ENCODE measurements at regions not wholly inside any gene's neighbourhood (a gene's known extent, or its start where the extent isn't known, plus 50 kb on each side); places are given as distances from the start of the nearest gene placed in this dataset.

- no peak for DNase-seq
- TF ChIP-seq, protein P1, sequence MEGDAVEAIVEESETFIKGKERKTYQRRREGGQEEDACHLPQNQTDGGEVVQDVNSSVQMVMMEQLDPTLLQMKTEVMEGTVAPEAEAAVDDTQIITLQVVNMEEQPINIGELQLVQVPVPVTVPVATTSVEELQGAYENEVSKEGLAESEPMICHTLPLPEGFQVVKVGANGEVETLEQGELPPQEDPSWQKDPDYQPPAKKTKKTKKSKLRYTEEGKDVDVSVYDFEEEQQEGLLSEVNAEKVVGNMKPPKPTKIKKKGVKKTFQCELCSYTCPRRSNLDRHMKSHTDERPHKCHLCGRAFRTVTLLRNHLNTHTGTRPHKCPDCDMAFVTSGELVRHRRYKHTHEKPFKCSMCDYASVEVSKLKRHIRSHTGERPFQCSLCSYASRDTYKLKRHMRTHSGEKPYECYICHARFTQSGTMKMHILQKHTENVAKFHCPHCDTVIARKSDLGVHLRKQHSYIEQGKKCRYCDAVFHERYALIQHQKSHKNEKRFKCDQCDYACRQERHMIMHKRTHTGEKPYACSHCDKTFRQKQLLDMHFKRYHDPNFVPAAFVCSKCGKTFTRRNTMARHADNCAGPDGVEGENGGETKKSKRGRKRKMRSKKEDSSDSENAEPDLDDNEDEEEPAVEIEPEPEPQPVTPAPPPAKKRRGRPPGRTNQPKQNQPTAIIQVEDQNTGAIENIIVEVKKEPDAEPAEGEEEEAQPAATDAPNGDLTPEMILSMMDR (IDR thresholded peaks at IDR 0.05) = no peak
- Histone ChIP-seq H3K36me3 (no peaks in the 10 kb centered on the region), H3K9me3 (peaks cover 0 to 4% (median 0%) of the 10 kb centered on the region in 11 donors), H3K4me1 (no peaks in the 10 kb centered on the region), H3K4me3 (no peak overlapping the region), H3K27ac (no peak overlapping the region), H3K27me3 (no peaks in the 10 kb centered on the region)
- intact Hi-C loops (cut with DNase I) = no loop called here
- no peak for ATAC-seq
- WGBS, 2 donors = 88% methylated on average over 3 of the region's 3 CpGs
These were observed 167.8 kb downstream of the AASDH start for GRCh38 chr4:56219447-56219846.

GRCh38 chr4:56218230-56218895 lies 168.9 kb downstream of the AASDH start:
- H3K9me3 ChIP-seq = peaks cover 0 to 4% (median 0%) of the 10 kb centered on the region in 11 donors
- ATAC-seq (no peak), DNase-seq (no peak)
- no peaks in the 10 kb centered on the region for H3K27me3 ChIP-seq
- 78 to 82% methylated on average over 2 of the region's 2 CpGs for WGBS, 2 donors
- TF ChIP-seq, protein P1 (IDR thresholded peaks at IDR 0.05) = no peak
- H3K4me1 ChIP-seq = no peaks in the 10 kb centered on the region
- H3K36me3 ChIP-seq = no peaks in the 10 kb centered on the region
- no peak overlapping the region for H3K27ac ChIP-seq
- H3K4me3 ChIP-seq = no peak overlapping the region
- intact Hi-C loops (cut with DNase I) = no loop called here

DNA sequence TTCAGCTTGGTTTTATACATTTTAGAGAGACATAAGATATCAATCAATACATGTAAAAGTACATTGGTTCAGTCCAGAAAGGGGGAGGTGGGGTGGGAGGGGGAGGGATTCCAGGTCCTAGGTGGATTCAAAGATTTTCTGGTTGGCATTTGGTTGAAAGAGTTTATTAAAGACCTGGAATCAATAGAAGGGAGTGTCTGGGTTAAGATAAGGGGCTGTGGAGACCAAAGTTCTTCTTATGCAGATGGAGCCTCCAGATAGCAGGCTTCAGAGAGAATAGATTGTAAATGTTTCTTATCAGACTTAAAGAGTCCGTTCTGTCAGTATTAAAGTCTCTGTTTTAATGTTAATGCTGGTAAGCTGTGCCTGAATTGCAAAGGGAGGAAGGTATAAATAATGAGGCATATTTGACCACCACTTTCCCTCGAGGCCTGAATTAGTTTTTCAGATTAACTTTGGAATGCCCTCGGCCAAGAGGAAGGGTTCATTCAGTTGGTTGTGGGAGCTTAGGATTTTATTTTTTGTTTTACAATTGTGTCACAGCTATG lies 169.9 kb downstream of the AASDH start:
- Histone ChIP-seq H3K4me1 (no peaks in the 10 kb centered on the region), H3K36me3 (no peaks in the 10 kb centered on the region), H3K9me3 (peaks cover 0 to 2% (median 0%) of the 10 kb centered on the region in 11 donors), H3K4me3 (no peak overlapping the region), H3K27ac (no peak overlapping the region), H3K27me3 (no peaks in the 10 kb centered on the region)
- TF ChIP-seq, protein P1 (IDR thresholded peaks at IDR 0.05) = no peak
- intact Hi-C loops (cut with DNase I) = no loop called here
- ATAC-seq (no peak), DNase-seq (no peak)
- WGBS, 2 donors = 68 to 76% methylated on average over 3 of the region's 3 CpGs

DNA sequence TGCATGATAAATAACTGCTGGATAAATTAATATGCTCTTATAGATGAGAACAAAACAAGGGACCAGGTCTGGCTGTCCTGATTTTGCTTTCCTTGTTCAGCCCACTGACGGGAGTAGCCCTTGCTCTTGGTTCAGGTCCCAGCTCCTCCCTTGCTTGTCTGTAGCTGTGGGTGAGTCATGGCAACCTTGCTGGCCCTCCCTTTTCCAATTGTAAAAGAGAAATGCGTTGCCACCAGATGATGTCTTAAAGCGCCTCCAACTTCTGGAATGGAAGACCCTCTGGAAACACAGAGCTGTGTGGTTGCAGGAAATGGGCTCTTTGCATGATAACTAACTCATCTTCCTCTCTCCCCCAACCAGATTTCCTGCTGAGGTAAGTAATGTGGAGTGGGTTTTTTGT lies 171.4 kb downstream of the AASDH start:
- DNase-seq = no peak
- intact Hi-C loops (cut with DNase I) = no loop called here
- TF ChIP-seq, protein P1 (IDR thresholded peaks at IDR 0.05) = no peak
- no peaks in the 10 kb centered on the region for H3K4me1 ChIP-seq
- H3K27ac ChIP-seq = no peak overlapping the region
- no peaks in the 10 kb centered on the region for H3K27me3 ChIP-seq
- ATAC-seq = no peak
- WGBS, 2 donors = 42 to 57% methylated on average over 3 of the region's 3 CpGs
- no peak overlapping the region for H3K4me3 ChIP-seq
- H3K9me3 ChIP-seq = peaks cover 0 to 16% (median 9%) of the 10 kb centered on the region in 11 donors
- no peaks in the 10 kb centered on the region for H3K36me3 ChIP-seq

Measured in heart right ventricle (tissue), 16 donors.